PFSK-1 (cell line): ENCODE measurements at regions not wholly inside any gene's neighbourhood (a gene's known extent, or its start where the extent isn't known, plus 50 kb on each side); places are given as distances from the start of the nearest gene placed in this dataset.

Source experiments
- POLR2AphosphoS5 ChIP-seq: IDR thresholded peaks from 2 replicates; pipeline ENCODE4 v1.6.1; 2012; ENCODE audit warnings: low read depth, mild to moderate bottlenecking, control low read depth, low read length, moderate library complexity
- REST ChIP-seq, 2 experiments: IDR thresholded peaks; 2 replicates each; pipeline versions ENCODE4 v1.6.1 to v1.8.0; 2011 to 2012; ENCODE audit warnings: low read depth in 2 of 2, low read length in 2 of 2, control low read depth in 1 of 2, inconsistent platforms in 1 of 2, mild to moderate bottlenecking in 1 of 2, moderate library complexity in 1 of 2; ENCODE audit not compliant: insufficient read depth in 1 of 2
- SIN3A ChIP-seq: IDR thresholded peaks from 2 replicates; pipeline ENCODE4 v1.6.1; 2012; ENCODE audit warnings: mild to moderate bottlenecking, low read length, moderate library complexity, borderline replicate concordance; ENCODE audit not compliant: insufficient read depth
- TAF1 ChIP-seq: IDR thresholded peaks from 2 replicates; pipeline ENCODE4 v1.6.1; 2012; ENCODE audit warnings: low read length, control low read depth, borderline replicate concordance; ENCODE audit not compliant: insufficient read depth

- TF ChIP-seq REST (IDR thresholded peaks at IDR 0.05; ENCODE audit: insufficient read depth in 1 of 2, low read depth in 2 of 2, low read length in 2 of 2) (no peak), TAF1 (no peak), POLR2AphosphoS5 (no peak), SIN3A (no peak)
Measured at GRCh38 chr6:23280437-23280836, 711.1 kb downstream of the HDGFL1 start.
